HG03342 (cell line): ENCODE measurements at regions not wholly inside any gene's neighbourhood (a gene's known extent, or its start where the extent isn't known, plus 50 kb on each side); places are given as distances from the start of the nearest gene placed in this dataset.
A peak's percentile ranks its signal among the peaks of the same experiment; 100 is the strongest.
"Not testable (repeated sequence)": the region's sequence is repeated elsewhere in the genome, so short reads cannot be mapped to it uniquely, and the experiment has no call there.

Experiments used
- ATAC-seq: cut with Tn5 transposase; IDR thresholded peaks from one replicate; pipeline ENCODE4 v1.9.1; 2021; ENCODE audit warnings: mild to moderate bottlenecking, moderate library complexity; ENCODE audit not compliant: unreplicated experiment

- no peak for ATAC-seq
Measured at GRCh38 chr6:48429610-48430009, 318.6 kb upstream of the PTCHD4 start.

- no peak for ATAC-seq
Measured at GRCh38 chr6:48429021-48429420, 318.0 kb upstream of the PTCHD4 start.

GRCh38 chr6:48426636-48427035 is 315.6 kb upstream of the PTCHD4 start:
- no peak for ATAC-seq

GRCh38 chr6:48423640-48424365 is 312.8 kb upstream of the PTCHD4 start:
- ATAC-seq = no peak

GRCh38 chr6:48419992-48420391 is 309.0 kb upstream of the PTCHD4 start:
- peak; percentile 47 for ATAC-seq

- no peak for ATAC-seq
Measured at GRCh38 chr6:48417927-48418326, 306.9 kb upstream of the PTCHD4 start.

GRCh38 chr6:48412656-48413055 is 301.7 kb upstream of the PTCHD4 start:
- ATAC-seq = no peak

- ATAC-seq = no peak
Measured at GRCh38 chr6:48404927-48405326, 293.9 kb upstream of the PTCHD4 start.

GRCh38 chr6:48403587-48403986 is 292.6 kb upstream of the PTCHD4 start:
- ATAC-seq = no peak

- no peak for ATAC-seq
Measured at GRCh38 chr6:48401016-48401415, 290.0 kb upstream of the PTCHD4 start.

GRCh38 chr6:48397887-48398286 is 286.9 kb upstream of the PTCHD4 start:
- ATAC-seq = no peak

GRCh38 chr6:48389146-48390043 is 278.4 kb upstream of the PTCHD4 start:
- ATAC-seq = no peak

- no peak for ATAC-seq
Measured at GRCh38 chr6:48388044-48388443, 277.0 kb upstream of the PTCHD4 start.

- ATAC-seq = no peak
Measured at GRCh38 chr6:48378884-48379407, 267.9 kb upstream of the PTCHD4 start.

GRCh38 chr6:48377115-48377514 is 266.1 kb upstream of the PTCHD4 start:
- ATAC-seq = no peak

- not testable (repeated sequence) for ATAC-seq
Measured at GRCh38 chr6:48371226-48371625, 260.2 kb upstream of the PTCHD4 start.

- ATAC-seq = no peak
Measured at GRCh38 chr6:48369100-48369499, 258.1 kb upstream of the PTCHD4 start.

- no peak for ATAC-seq
Measured at GRCh38 chr6:48325701-48326100, 214.7 kb upstream of the PTCHD4 start.

GRCh38 chr6:48318670-48319069 is 207.7 kb upstream of the PTCHD4 start:
- ATAC-seq = no peak

GRCh38 chr6:48315915-48316314 is 204.9 kb upstream of the PTCHD4 start:
- no peak for ATAC-seq

- no peak for ATAC-seq
Measured at GRCh38 chr6:48315051-48315719, 204.2 kb upstream of the PTCHD4 start.
